ENCODE measurements at regions not wholly inside any gene's neighbourhood (a gene's known extent, or its start where the extent isn't known, plus 50 kb on each side); places are given as distances from the start of the nearest gene placed in this dataset.
A peak's percentile ranks its signal among the peaks of the same experiment; 100 is the strongest.

DNA sequence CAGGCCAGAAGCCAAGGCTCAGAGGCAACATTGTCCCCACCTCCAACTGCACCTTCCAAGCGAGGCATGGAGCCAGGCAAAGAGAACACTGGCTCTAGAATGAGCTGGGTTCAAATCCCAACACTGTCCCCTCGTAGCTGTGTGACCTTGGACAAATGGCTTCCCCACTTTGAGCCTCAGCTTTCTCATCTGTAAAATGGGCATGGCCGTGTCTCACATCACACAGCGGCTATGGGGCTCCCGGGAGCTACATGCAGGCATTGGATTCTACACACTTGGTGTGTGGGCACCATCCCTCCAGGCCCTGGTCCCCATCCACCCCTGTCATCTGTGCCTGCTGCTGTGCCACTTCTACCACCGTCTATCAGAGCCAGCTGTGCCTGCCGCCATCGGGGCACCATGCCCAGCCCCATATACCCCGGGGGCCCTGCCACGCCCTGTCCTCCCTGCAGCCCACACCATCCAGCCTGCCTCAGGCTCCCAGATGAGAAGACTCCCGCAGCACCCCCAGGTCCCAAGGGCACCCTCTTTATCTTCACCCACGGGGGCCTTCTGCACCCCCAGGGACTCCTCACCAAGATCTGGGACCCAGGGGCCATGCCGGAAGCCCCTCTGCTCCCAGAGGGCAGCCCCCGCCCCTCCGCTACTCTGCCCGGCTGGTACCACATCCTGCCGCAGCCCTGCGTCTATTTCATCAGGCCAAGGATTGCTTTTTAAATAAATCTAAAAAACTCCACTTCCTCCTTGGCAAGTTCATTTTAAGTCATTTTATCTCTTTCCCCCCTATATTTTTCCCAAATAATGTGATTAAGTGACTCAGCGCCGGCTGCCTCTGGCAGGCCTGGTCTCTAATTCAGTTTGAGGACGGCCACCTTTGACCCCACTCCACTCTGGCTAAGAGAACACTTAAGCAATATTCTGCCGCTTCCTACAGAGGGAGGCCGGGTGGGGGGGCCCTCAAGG lies 107.8 kb upstream of the TARDBP start:
- no peak for DNase-seq (ENCODE audit: low read depth)
- TF ChIP-seq CTCF (IDR thresholded peaks at IDR 0.05; ENCODE audit: control insufficient read depth, extremely low read depth, insufficient read depth): no peak
- H3K4me3 ChIP-seq (ENCODE audit: low read depth, low read length): no peak overlapping the region

DNA sequence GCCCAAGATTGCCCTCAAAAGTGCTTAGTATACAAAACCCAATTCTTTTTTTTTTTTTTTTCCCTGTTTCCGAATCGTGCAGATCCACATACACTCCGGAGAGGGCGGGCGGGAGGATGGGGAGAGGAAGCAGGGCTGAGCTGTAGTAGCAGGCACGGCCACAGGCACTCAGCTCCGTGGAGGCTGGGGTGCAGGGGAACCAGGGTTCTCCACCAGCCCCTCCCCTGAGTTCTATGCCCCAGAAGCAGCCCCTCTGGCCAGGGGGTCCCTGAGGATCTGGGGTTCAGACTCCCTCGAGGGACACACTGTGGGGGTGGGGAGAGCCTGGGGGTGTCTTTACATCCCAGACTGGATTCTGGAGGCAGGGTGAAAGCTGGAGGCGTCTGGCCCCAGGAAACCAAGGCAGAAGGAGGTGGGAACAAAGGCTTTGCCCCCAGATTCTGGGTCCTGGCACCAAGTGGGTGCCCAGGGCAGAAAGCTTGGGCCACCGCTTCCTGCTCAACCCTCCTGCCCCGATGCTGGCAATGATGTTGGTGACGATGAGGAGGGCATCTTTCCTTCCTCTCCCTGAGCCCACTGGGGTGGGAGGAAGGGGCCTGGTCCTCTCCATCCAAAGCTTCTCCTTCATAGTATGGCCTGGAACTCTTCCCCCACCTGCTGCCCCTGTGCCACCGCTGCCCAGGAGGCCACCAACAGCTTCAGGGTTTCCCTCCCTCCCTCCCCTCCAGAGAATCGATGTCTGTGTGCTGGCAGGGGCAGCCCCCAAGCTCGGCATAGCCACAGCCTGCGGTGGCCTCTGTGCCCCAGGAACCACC lies 106.4 kb upstream of the TARDBP start:
- TF ChIP-seq CTCF (IDR thresholded peaks at IDR 0.05; ENCODE audit: control insufficient read depth, extremely low read depth, insufficient read depth): no peak
- no peak overlapping the region for H3K4me3 ChIP-seq (ENCODE audit: low read depth, low read length)
- no peak for DNase-seq (ENCODE audit: low read depth)

- no peak for TF ChIP-seq CTCF (IDR thresholded peaks at IDR 0.05; ENCODE audit: control insufficient read depth, extremely low read depth, insufficient read depth)
- no peak overlapping the region for H3K4me3 ChIP-seq (ENCODE audit: low read depth, low read length)
- DNase-seq (ENCODE audit: low read depth): no peak
Observed at GRCh38 chr1:10906866-10907519, 105.5 kb upstream of the TARDBP start.

DNA sequence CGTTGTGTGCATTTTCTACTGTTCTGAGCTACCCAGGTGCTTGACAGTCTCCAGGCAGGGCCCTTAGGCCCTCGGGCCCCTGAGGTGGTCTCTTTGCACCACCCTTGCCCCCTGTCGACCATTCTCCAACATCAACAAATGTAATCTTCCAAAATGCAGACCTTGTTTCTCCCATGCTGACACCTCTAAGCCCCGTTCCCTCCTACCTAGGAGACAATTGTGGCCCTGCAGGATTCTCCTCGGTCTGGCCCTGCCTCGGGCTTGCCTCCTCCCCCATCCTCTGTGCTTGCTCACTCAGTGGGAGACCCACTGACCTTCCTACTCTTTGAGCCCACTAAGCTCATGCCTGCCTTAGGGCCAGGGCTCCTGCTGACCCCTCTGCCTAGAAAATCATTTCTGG lies 104.2 kb upstream of the TARDBP start:
- no peak for DNase-seq (ENCODE audit: low read depth)
- no peak for TF ChIP-seq CTCF (IDR thresholded peaks at IDR 0.05; ENCODE audit: control insufficient read depth, extremely low read depth, insufficient read depth)
- H3K4me3 ChIP-seq (ENCODE audit: low read depth, low read length): no peak overlapping the region

- no peak for DNase-seq (ENCODE audit: low read depth)
Observed at GRCh38 chr1:10909697-10910680, 102.5 kb upstream of the TARDBP start.

More at GRCh38 chr1:10909697-10910680, 102.5 kb upstream of the TARDBP start:
- H3K4me3 ChIP-seq (ENCODE audit: low read depth, low read length): no peak overlapping the region
- TF ChIP-seq CTCF (IDR thresholded peaks at IDR 0.05; ENCODE audit: control insufficient read depth, extremely low read depth, insufficient read depth): peak; percentile 66

All from LNCaP clone FGC (cell line).